Neural cell (in vitro differentiated cells): ENCODE measurements at regions not wholly inside any gene's neighbourhood (a gene's known extent, or its start where the extent isn't known, plus 50 kb on each side); places are given as distances from the start of the nearest gene placed in this dataset.

Source experiments
- H2AFZ ChIP-seq: fragments of 200-600, 300-800 bp; sonication (generic), shearing (Covaris generic); 2 replicates; pipeline ENCODE4 v1.6.0; 2014; ENCODE audit warnings: low read depth, mild to moderate bottlenecking, antibody characterized with exemption, low read length, moderate library complexity
- H3F3A ChIP-seq: fragments of 200-600 bp; shearing (Covaris generic); 2 replicates; pipeline ENCODE4 v1.6.1; 2016; ENCODE audit warnings: mild to moderate bottlenecking, moderate library complexity, mixed read lengths, antibody characterized with exemption, low read length; ENCODE audit not compliant: insufficient read depth, poor library complexity, severe bottlenecking
- H3K27ac ChIP-seq: fragments of 200-600, 300-800 bp; sonication (generic), shearing (Covaris generic); 2 replicates; pipeline ENCODE4 v1.5.1; 2014; ENCODE audit warnings: mild to moderate bottlenecking, low read length, moderate library complexity
- H3K27me3 ChIP-seq: fragments of 300-800, 200-600 bp; sonication (generic), shearing (Covaris generic); 2 replicates; pipeline ENCODE4 v1.6.0; 2014; ENCODE audit warnings: mild to moderate bottlenecking, low read depth, low read length, moderate library complexity; ENCODE audit not compliant: insufficient read depth
- H3K36me3 ChIP-seq: fragments of 300-800, 200-600 bp; sonication (generic), shearing (Covaris generic); 2 replicates; pipeline ENCODE4 v1.5.1; 2014; ENCODE audit warnings: mild to moderate bottlenecking, antibody characterized with exemption, low read length, moderate library complexity; ENCODE audit not compliant: insufficient read depth
- H3K4me2 ChIP-seq: fragments of 300-800, 200-600 bp; sonication (generic), shearing (Covaris generic); 2 replicates; pipeline ENCODE4 v1.6.0; 2014; ENCODE audit warnings: mild to moderate bottlenecking, low read length
- H3K4me3 ChIP-seq: fragments of 300-800, 200-600 bp; sonication (generic), shearing (Covaris generic); 2 replicates; pipeline ENCODE4 v1.5.1; 2014; ENCODE audit warnings: mild to moderate bottlenecking, low read length, moderate library complexity
- H3K79me2 ChIP-seq: fragments of 200-600 bp; shearing (Covaris generic); replicated peaks from 2 replicates; pipeline ENCODE4 v1.6.0; 2014; ENCODE audit warnings: mild to moderate bottlenecking, low read length, moderate library complexity; ENCODE audit not compliant: insufficient read depth
- H3K9ac ChIP-seq: fragments of 300-800, 200-600 bp; sonication (generic), shearing (Covaris generic); 2 replicates; pipeline ENCODE4 v1.6.1; 2016; ENCODE audit warnings: mild to moderate bottlenecking, low read length, mixed read lengths
- H3K9me2 ChIP-seq: fragments of 200-600 bp; shearing (Covaris generic); 2 replicates; pipeline ENCODE4 v1.6.1; 2016; ENCODE audit warnings: mild to moderate bottlenecking, low read length, mixed read lengths; ENCODE audit not compliant: insufficient read depth
- H3K9me3 ChIP-seq: fragments of 200-600, 300-800 bp; sonication (generic), shearing (Covaris generic); 2 replicates; pipeline ENCODE4 v1.6.1; 2016; ENCODE audit warnings: mild to moderate bottlenecking, mixed run types, low read length, moderate library complexity, mixed read lengths
- H4K20me1 ChIP-seq: fragments of 200-600 bp; shearing (Covaris generic); 2 replicates; pipeline ENCODE4 v1.6.1; 2016; ENCODE audit warnings: mild to moderate bottlenecking, mixed run types; ENCODE audit not compliant: insufficient read depth
- EP300 ChIP-seq: fragments of 450-650 bp; conservative IDR thresholded peaks from 2 replicates; pipeline ENCODE4 v1.6.1; 2014; ENCODE audit warnings: antibody characterized with exemption, mild to moderate bottlenecking, moderate library complexity; ENCODE audit not compliant: poor library complexity, severe bottlenecking
- EZH2 ChIP-seq: fragments of 200-600, 300-800 bp; shearing (Covaris generic), sonication (generic); IDR thresholded peaks from 2 replicates; pipeline ENCODE4 v1.6.1; 2014; ENCODE audit warnings: antibody characterized with exemption, low read length, borderline replicate concordance, mild to moderate bottlenecking; ENCODE audit not compliant: insufficient read depth, poor library complexity, severe bottlenecking
- MXI1 ChIP-seq: fragments of 450-650 bp; conservative IDR thresholded peaks from 2 replicates; pipeline ENCODE4 v1.6.1; 2014; ENCODE audit warnings: antibody characterized with exemption, mild to moderate bottlenecking; ENCODE audit not compliant: poor library complexity, severe bottlenecking
- POLR2AphosphoS5 ChIP-seq: IDR thresholded peaks from 2 replicates; pipeline ENCODE4 v1.6.1; 2012
- RAD21 ChIP-seq: fragments of 450-650 bp; conservative IDR thresholded peaks from 2 replicates; pipeline ENCODE4 v1.6.1; 2014; ENCODE audit warnings: antibody characterized with exemption, mild to moderate bottlenecking, moderate library complexity
- SMC3 ChIP-seq: fragments of 450-650 bp; conservative IDR thresholded peaks from 2 replicates; pipeline ENCODE4 v1.6.1; 2014; ENCODE audit warnings: antibody characterized with exemption, mild to moderate bottlenecking, moderate library complexity; ENCODE audit not compliant: poor library complexity
- TAF1 ChIP-seq: IDR thresholded peaks from 2 replicates; pipeline ENCODE4 v1.6.1; 2012; ENCODE audit warnings: low read depth
- TF ChIP-seq, protein P1 (sequence below): fragments of 450-650 bp; IDR thresholded peaks from 2 replicates; pipeline ENCODE4 v1.5.1; 2014; ENCODE audit warnings: antibody characterized with exemption, mild to moderate bottlenecking, moderate library complexity; ENCODE audit not compliant: poor library complexity, severe bottlenecking
- TF ChIP-seq, protein P2 (sequence below): IDR thresholded peaks from 2 replicates; pipeline ENCODE4 v1.6.1; 2012; ENCODE audit warnings: borderline replicate concordance

GRCh38 chr1:56073206-56073605 is 506.2 kb downstream of the PLPP3 start:
- no peak overlapping the region for H3K4me2 ChIP-seq
- H3K27me3 ChIP-seq, result no peaks in the 10 kb centered on the region

GRCh38 chr1:56072310-56072709 is 507.1 kb downstream of the PLPP3 start:
- H3K4me2 ChIP-seq, result no peak overlapping the region
- H4K20me1 ChIP-seq, result no peaks in the 10 kb centered on the region
- no peaks in the 10 kb centered on the region for H3K9me3 ChIP-seq
- H3K4me3 ChIP-seq, result no peak overlapping the region
- TF ChIP-seq POLR2AphosphoS5 (no peak), EZH2 (no peak), MXI1 (no peak), SMC3 (no peak), EP300 (no peak), RAD21 (no peak), TAF1 (no peak)
- TF ChIP-seq, protein P1, sequence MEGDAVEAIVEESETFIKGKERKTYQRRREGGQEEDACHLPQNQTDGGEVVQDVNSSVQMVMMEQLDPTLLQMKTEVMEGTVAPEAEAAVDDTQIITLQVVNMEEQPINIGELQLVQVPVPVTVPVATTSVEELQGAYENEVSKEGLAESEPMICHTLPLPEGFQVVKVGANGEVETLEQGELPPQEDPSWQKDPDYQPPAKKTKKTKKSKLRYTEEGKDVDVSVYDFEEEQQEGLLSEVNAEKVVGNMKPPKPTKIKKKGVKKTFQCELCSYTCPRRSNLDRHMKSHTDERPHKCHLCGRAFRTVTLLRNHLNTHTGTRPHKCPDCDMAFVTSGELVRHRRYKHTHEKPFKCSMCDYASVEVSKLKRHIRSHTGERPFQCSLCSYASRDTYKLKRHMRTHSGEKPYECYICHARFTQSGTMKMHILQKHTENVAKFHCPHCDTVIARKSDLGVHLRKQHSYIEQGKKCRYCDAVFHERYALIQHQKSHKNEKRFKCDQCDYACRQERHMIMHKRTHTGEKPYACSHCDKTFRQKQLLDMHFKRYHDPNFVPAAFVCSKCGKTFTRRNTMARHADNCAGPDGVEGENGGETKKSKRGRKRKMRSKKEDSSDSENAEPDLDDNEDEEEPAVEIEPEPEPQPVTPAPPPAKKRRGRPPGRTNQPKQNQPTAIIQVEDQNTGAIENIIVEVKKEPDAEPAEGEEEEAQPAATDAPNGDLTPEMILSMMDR, result no peak
- TF ChIP-seq, protein P2, sequence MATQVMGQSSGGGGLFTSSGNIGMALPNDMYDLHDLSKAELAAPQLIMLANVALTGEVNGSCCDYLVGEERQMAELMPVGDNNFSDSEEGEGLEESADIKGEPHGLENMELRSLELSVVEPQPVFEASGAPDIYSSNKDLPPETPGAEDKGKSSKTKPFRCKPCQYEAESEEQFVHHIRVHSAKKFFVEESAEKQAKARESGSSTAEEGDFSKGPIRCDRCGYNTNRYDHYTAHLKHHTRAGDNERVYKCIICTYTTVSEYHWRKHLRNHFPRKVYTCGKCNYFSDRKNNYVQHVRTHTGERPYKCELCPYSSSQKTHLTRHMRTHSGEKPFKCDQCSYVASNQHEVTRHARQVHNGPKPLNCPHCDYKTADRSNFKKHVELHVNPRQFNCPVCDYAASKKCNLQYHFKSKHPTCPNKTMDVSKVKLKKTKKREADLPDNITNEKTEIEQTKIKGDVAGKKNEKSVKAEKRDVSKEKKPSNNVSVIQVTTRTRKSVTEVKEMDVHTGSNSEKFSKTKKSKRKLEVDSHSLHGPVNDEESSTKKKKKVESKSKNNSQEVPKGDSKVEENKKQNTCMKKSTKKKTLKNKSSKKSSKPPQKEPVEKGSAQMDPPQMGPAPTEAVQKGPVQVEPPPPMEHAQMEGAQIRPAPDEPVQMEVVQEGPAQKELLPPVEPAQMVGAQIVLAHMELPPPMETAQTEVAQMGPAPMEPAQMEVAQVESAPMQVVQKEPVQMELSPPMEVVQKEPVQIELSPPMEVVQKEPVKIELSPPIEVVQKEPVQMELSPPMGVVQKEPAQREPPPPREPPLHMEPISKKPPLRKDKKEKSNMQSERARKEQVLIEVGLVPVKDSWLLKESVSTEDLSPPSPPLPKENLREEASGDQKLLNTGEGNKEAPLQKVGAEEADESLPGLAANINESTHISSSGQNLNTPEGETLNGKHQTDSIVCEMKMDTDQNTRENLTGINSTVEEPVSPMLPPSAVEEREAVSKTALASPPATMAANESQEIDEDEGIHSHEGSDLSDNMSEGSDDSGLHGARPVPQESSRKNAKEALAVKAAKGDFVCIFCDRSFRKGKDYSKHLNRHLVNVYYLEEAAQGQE, result no peak
- no peaks in the 10 kb centered on the region for H3K36me3 ChIP-seq
- no peaks in the 10 kb centered on the region for H3F3A ChIP-seq
- H3K9ac ChIP-seq, result no peak overlapping the region
- no peaks in the 10 kb centered on the region for H3K27me3 ChIP-seq
- no peak overlapping the region for H2AFZ ChIP-seq
- H3K9me2 ChIP-seq, result no peaks in the 10 kb centered on the region
- no peak overlapping the region for H3K27ac ChIP-seq
- H3K79me2 ChIP-seq, result no peaks in the 10 kb centered on the region

More at GRCh38 chr1:56073206-56073605, 506.2 kb downstream of the PLPP3 start:
- H3K27ac ChIP-seq, result no peak overlapping the region
- TF ChIP-seq SMC3 (no peak), RAD21 (no peak), MXI1 (no peak), EZH2 (no peak), TAF1 (no peak), EP300 (no peak), POLR2AphosphoS5 (no peak)
- TF ChIP-seq, protein P1, result no peak
- TF ChIP-seq, protein P2, result no peak
- no peaks in the 10 kb centered on the region for H3K79me2 ChIP-seq
- H3K9me2 ChIP-seq, result no peaks in the 10 kb centered on the region
- H3F3A ChIP-seq, result no peaks in the 10 kb centered on the region
- no peaks in the 10 kb centered on the region for H3K36me3 ChIP-seq
- no peaks in the 10 kb centered on the region for H3K9me3 ChIP-seq
- no peak overlapping the region for H2AFZ ChIP-seq
- H4K20me1 ChIP-seq, result no peaks in the 10 kb centered on the region
- H3K4me3 ChIP-seq, result no peak overlapping the region
- H3K9ac ChIP-seq, result no peak overlapping the region
